HG03066 (cell line): ENCODE measurements at regions not wholly inside any gene's neighbourhood (a gene's known extent, or its start where the extent isn't known, plus 50 kb on each side); places are given as distances from the start of the nearest gene placed in this dataset.
"Not testable (repeated sequence)": the region's sequence is repeated elsewhere in the genome, so short reads cannot be mapped to it uniquely, and the experiment has no call there.

Experiments used
- ATAC-seq: cut with Tn5 transposase; IDR thresholded peaks from one replicate; pipeline ENCODE4 v1.9.1; 2021; ENCODE audit warnings: low read depth; ENCODE audit not compliant: unreplicated experiment

DNA sequence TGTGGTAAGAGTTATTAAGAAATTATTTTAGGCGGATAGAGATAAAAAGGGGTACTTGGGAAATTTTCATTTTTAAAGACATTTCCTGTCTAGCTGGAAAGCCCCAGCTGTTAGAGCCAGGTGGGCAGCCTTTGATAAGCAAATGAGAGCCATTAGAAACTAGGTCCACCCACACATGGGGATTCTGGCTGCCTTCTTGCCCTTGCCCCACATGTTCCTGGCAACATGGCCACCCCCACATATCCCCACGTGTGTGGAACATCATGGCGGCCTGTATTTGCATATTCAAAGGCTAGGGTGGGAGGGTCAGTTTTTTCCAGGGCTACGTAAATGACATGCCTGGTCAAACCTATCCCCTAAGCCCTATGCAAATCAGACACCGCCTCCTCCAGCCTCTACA lies 1382.1 kb downstream of the AACS start:
- ATAC-seq, result no peak

DNA sequence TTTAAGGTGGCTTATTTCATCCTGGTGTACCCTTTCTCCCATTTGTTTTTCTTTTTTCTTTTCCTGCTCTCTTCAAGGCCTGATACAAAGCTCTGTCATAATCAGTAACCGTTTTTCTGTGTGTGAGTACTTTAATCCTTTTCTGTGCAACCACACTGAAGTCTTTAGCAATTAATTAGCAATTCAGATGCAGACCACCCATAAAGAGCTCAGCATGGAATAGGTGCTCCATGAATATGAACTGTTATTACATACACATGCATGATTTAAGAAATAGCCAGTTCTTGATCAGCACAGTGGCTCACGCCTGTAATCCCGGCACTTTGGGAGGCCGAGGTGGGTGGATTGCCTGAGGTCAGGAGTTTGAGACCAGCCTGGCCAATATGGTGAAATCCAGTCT lies 1386.6 kb downstream of the AACS start:
- ATAC-seq, result no peak

GRCh38 chr12:126452686-126453085 lies 1387.5 kb downstream of the AACS start:
- ATAC-seq, result not testable (repeated sequence)

DNA sequence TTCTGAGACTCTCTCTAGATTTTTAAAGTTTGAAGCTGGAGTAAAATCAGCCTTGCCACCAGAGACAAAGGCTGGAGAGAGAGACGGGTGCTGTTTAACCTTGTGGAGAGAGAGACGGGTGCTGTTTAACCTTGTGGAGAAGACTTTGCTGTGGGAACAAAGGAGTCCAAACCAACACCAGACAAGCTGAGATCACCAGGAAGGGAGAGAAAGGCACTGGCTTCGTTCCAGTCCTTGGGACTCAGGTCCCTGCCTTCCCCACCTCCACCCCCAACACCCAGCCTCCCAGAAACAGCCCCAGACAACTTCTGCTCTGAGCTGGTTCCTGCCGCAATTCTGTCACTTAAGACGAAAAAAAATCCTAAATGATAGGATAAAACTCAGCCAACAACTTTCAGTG lies 1389.3 kb downstream of the AACS start:
- ATAC-seq, result no peak

DNA sequence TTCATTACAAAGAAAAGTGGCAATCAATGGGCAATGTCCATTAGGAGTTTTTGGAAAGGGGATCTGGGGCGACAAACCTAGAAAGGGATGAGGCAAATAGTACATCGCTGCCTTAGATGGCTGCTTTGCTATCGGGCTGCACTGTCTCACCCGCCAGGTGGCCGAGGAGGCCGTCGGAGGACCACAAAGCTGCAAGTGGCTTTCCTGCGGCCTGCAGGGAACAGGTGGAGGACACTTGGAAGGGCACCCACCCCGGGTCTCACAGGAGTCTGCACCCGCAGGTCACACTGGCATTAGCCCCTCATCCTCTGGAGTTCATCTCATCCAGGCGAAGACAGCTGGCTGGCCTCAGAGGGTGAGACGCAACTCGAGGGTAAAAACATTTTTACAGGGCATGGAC lies 1392.5 kb downstream of the AACS start:
- ATAC-seq, result no peak

DNA sequence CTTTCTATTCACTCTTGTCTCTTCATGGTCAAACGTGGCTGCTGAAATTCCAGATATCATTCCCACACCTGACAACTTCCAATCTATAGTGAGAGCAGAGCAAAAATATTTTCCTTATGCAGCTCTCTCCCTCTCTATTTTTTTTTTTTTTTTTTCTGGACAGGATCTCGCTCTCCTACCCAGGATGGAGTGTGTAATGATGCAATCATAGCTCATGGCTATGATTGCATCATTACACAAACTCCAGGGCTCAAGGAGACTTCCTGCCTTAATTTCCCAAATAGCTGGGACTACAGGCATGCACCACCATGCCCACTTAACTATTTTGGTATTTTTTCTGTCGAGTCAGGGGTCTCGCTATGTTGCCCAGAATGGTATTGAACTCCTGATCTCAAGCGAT lies 1398.9 kb downstream of the AACS start:
- ATAC-seq, result no peak

DNA sequence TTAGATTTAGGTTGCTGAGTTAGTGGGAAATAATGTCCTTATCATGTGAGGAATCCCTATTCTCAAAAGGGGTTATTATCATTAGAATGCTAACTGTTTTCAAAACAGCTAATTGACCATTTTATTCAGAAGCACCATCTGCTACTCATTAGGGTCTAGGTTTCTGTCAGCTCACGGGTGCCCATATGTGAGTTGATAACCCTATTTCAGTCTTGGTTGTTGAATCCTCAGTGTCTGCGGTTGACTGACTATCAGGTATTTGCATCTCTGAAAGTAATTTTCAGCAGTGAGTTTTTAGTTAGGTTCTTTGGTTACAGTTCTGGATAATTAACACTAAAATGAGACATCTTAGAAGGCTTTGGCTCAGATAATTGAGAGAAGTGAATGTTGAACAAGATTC lies 1404.0 kb downstream of the AACS start:
- ATAC-seq, result no peak

DNA sequence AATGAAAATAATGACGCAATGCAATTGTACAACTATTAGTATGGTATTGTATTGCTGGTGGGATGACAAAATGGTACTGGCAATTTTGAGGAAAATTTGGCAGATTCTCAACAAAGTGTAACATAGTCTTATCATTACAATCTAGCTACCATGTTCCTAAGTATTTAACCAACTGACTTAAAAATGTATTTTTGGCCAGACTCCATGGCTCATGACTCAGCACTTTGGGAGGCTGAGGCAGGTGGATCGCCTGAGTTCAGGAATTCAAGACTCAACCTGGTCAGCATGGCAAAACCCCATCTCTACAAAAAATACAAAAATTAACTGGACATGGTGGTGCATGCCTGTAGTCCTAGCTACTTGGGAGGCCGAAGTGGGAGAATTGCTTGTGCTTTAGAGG lies 1409.5 kb downstream of the AACS start:
- ATAC-seq, result no peak

DNA sequence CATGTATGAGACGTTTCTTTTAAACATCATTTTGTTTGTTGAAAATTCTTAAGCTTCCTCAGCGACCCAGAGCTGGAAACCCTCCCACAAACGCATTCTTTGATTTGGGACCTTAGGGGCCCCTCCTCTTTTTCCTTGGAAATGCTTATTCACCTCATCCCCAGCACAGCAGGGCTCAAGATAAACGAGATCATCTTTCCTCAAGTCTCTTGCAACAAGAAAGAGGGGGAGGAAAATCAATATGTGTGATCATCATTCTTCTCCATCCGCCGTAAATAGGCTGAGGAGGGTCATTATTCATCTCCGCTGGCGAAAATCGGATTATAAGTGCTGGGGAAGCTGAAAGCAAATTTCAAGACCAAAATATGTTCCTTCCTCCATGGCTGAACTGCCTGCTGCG lies 1415.2 kb downstream of the AACS start:
- ATAC-seq, result no peak

DNA sequence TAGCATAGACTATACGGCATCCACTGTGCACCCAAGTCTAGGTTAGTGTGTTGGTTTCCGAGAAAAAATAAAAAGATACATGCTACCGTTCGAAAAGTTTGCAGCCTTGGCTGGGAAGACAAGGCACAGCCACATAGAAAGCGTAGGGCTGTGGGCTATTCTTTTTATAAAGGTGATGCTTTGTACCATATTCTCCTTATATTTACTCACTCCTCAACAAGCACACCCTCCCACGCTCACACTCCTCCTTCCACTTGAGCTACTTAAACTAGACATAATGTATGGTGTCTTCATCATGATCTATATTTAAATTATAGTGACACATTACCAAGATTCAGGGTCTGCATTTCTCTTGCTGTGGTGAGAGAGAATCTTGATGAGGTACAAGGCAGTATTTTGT lies 1416.5 kb downstream of the AACS start:
- no peak for ATAC-seq

- no peak for ATAC-seq
Measured at GRCh38 chr12:126482238-126482889, 1417.1 kb downstream of the AACS start.

DNA sequence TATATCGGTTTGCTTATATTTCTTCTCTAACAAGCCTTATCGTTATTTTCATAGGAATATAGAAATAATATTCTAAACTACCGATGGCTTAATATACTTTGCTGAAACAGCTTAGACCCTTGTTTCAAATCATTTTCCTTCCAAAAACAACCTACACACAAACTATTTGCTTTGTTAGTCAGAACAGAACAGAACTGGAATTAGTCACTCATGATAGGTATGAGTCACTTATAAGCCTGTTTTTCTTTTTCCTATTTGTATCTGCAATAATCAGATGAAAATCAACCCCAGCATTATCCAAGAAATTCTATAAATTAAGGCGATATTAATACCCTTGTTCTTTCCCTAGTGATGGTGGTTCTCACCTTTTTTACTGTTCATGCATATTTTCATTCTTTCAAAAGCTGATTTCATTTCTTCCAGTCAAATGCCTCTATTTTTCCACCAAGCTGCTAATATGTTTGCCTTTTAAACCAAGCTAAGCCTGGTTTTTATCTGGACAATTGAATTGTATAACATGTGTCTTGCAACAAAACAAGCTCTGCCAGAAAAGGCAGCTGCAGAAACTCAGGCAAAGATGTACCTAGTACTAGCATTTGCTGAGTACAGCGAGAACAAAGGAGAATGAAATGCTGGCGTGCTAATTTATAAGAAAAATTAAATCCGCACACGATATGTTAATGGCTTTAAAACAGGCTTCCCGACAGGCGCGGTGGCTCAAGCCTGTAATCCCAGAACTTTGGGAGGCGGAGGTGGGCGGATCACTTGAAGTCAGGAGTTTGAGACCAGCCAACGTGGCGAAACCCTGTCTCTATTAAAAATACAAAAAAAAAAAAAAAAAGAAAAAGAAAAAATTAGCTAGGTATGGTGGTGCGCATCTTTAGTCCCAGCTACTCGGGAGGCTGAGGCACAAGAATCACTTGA lies 1418.2 kb downstream of the AACS start:
- no peak for ATAC-seq

- no peak for ATAC-seq
Measured at GRCh38 chr12:126487431-126487980, 1422.3 kb downstream of the AACS start.

DNA sequence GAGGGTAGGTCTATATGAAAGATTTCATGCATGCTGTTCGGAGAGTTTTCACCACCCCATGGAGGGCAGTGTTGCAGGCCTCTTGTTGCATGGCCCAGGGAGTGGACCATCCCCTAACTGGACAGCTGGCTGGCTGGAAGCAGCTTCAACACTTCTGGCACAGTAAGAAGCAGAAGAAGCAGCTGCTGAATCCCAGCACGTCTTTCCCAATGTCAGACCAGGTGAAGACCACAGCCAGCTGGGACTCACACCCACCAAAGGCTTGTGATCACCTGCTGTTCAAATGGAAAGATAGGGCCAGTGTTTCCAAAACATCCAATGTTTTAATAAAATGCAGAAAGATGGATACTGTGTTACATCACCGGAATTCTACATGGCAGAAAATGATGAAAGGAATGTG lies 1423.6 kb downstream of the AACS start:
- ATAC-seq, result no peak

DNA sequence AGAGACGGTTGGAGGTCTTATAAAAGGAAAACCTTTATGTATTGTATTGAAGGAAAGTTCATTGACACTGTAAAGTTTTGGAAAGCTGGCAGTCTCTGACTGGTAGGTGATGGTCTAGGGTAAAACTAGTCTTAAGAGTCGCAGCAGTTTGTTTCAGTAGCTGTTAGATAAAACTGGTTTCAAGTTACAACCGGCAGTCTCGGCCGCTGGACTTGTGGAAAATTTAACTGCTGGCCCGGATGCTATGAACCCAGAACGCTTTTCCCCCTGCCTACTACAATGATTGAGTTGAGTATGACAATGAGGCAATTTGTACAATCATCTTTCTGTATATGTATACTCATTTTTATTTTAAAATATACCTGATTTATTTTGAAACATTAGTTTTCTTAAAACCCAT lies 1426.9 kb downstream of the AACS start:
- ATAC-seq, result no peak

GRCh38 chr12:126493366-126494108 lies 1428.3 kb downstream of the AACS start:
- no peak for ATAC-seq

DNA sequence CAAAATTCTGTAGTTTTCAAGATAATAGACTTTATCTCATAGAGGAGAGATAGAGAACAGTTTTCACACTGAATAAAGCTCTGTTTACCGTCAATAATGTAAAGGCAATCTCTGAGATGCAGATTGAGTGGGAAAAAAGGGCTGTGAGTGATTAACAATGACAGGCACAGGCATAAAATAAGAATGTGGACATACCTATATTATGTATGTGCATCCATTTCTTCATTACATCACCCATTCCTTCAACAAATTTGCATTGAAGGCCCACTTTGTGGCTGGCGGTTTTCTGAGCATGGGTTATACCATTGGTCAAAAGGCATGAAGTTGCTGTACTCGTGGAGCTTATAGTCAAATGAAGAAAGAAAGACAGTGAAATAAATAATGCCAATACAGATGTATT lies 1431.0 kb downstream of the AACS start:
- no peak for ATAC-seq

GRCh38 chr12:126506426-126507182 lies 1441.4 kb downstream of the AACS start:
- no peak for ATAC-seq

- no peak for ATAC-seq
Measured at GRCh38 chr12:126507231-126507630, 1442.0 kb downstream of the AACS start.

- ATAC-seq, result no peak
Measured at GRCh38 chr12:126509572-126509971, 1444.3 kb downstream of the AACS start.
